Suprapubic skin (tissue), 3 donors: ENCODE measurements at regions not wholly inside any gene's neighbourhood (a gene's known extent, or its start where the extent isn't known, plus 50 kb on each side); places are given as distances from the start of the nearest gene placed in this dataset.

Source experiments
- POLR2AphosphoS5 ChIP-seq, 3 donors: sonication (generic); formaldehyde crosslinking; IDR thresholded peaks; one replicate each; pipeline ENCODE4 v1.6.1; 2017; ENCODE audit warnings: antibody characterized with exemption in 3 of 3
- TF ChIP-seq, protein P1 (sequence below), 2 donors: fragments of 200-600 bp in 1 of 2; fragments of 450-650 bp in 1 of 2; sonication (generic) in 1 of 2; IDR thresholded peaks; one replicate each; pipeline ENCODE4 v1.5.1; 2016 to 2019; ENCODE audit warnings: antibody characterized with exemption in 2 of 2, mild to moderate bottlenecking in 1 of 2, moderate library complexity in 1 of 2

DNA sequence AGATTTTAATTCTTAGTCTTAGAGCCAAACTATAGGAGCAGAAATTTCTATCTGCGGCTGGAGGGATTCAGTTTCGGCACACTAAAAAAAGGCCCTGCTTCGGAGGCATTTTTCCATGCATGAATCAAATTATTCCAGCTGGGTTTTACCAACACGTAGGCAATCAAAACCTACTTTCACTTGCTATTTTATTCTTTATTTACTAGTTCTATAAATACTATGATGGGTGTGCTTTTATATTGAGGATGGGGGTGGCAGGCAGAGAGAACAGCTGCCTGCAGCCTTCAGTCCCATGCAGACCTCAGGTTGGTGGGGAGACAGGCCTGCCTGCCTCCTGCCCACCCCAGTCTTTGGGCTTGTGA is 609.8 kb downstream of the BCOR start:
- TF ChIP-seq, protein P1, sequence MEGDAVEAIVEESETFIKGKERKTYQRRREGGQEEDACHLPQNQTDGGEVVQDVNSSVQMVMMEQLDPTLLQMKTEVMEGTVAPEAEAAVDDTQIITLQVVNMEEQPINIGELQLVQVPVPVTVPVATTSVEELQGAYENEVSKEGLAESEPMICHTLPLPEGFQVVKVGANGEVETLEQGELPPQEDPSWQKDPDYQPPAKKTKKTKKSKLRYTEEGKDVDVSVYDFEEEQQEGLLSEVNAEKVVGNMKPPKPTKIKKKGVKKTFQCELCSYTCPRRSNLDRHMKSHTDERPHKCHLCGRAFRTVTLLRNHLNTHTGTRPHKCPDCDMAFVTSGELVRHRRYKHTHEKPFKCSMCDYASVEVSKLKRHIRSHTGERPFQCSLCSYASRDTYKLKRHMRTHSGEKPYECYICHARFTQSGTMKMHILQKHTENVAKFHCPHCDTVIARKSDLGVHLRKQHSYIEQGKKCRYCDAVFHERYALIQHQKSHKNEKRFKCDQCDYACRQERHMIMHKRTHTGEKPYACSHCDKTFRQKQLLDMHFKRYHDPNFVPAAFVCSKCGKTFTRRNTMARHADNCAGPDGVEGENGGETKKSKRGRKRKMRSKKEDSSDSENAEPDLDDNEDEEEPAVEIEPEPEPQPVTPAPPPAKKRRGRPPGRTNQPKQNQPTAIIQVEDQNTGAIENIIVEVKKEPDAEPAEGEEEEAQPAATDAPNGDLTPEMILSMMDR (IDR thresholded peaks at IDR 0.05) = no peak
- no peak for TF ChIP-seq POLR2AphosphoS5 (IDR thresholded peaks at IDR 0.05)
